ENCODE measurements at regions not wholly inside any gene's neighbourhood (a gene's known extent, or its start where the extent isn't known, plus 50 kb on each side); places are given as distances from the start of the nearest gene placed in this dataset.

- no peaks in the 10 kb centered on the region for H3K9me3 ChIP-seq
- H3K4me3 ChIP-seq, result no peak overlapping the region
- no peaks in the 10 kb centered on the region for H3K36me3 ChIP-seq
These were observed 247.9 kb upstream of the MEF2C start for GRCh38 chr5:89130851-89131250.

GRCh38 chr5:89129941-89130340, 247.0 kb upstream of the MEF2C start:
- H3K36me3 ChIP-seq, result no peaks in the 10 kb centered on the region
- DNase-seq (ENCODE audit: extremely low spot score in 2 of 2), result no peak
- H3K4me3 ChIP-seq, result no peak overlapping the region
- TF ChIP-seq POLR2A (IDR thresholded peaks at IDR 0.05) (no peak), POLR2AphosphoS5 (IDR thresholded peaks at IDR 0.05; ENCODE audit: insufficient read depth in 1 of 2, low read depth in 1 of 2) (no peak), CTCF (IDR thresholded peaks at IDR 0.05) (no peak)
- H3K4me1 ChIP-seq, result no peaks in the 10 kb centered on the region
- no peaks in the 10 kb centered on the region for H3K9me3 ChIP-seq
- intact Hi-C loops (cut with DNase I), result no loop called here
- H3K27me3 ChIP-seq, result no peaks in the 10 kb centered on the region
- H3K27ac ChIP-seq, result no peak overlapping the region

More at GRCh38 chr5:89130851-89131250, 247.9 kb upstream of the MEF2C start:
- intact Hi-C loops (cut with DNase I), result no loop called here
- DNase-seq (ENCODE audit: extremely low spot score in 2 of 2), result no peak
- H3K27me3 ChIP-seq, result no peaks in the 10 kb centered on the region
- H3K4me1 ChIP-seq, result no peaks in the 10 kb centered on the region
- no peak overlapping the region for H3K27ac ChIP-seq
- TF ChIP-seq POLR2AphosphoS5 (IDR thresholded peaks at IDR 0.05; ENCODE audit: insufficient read depth in 1 of 2, low read depth in 1 of 2) (no peak), CTCF (IDR thresholded peaks at IDR 0.05) (no peak), POLR2A (IDR thresholded peaks at IDR 0.05) (no peak)

- Histone ChIP-seq H3K27ac (no peak overlapping the region), H3K27me3 (no peaks in the 10 kb centered on the region), H3K4me1 (no peaks in the 10 kb centered on the region), H3K36me3 (no peaks in the 10 kb centered on the region), H3K9me3 (no peaks in the 10 kb centered on the region), H3K4me3 (no peak overlapping the region)
- intact Hi-C loops (cut with DNase I), result no loop called here
- TF ChIP-seq POLR2A (IDR thresholded peaks at IDR 0.05) (no peak), CTCF (IDR thresholded peaks at IDR 0.05) (no peak), POLR2AphosphoS5 (IDR thresholded peaks at IDR 0.05; ENCODE audit: insufficient read depth in 1 of 2, low read depth in 1 of 2) (no peak)
- no peak for DNase-seq (ENCODE audit: extremely low spot score in 2 of 2)
These were observed 246.1 kb upstream of the MEF2C start for GRCh38 chr5:89128906-89129625.

- no peak for DNase-seq (ENCODE audit: extremely low spot score in 2 of 2)
- Histone ChIP-seq H3K4me1 (no peaks in the 10 kb centered on the region), H3K27ac (no peak overlapping the region), H3K27me3 (no peaks in the 10 kb centered on the region), H3K9me3 (no peaks in the 10 kb centered on the region), H3K36me3 (no peaks in the 10 kb centered on the region), H3K4me3 (no peak overlapping the region)
- intact Hi-C loops (cut with DNase I), result no loop called here
- no peak for TF ChIP-seq CTCF (IDR thresholded peaks at IDR 0.05)
- no peak for TF ChIP-seq POLR2A (IDR thresholded peaks at IDR 0.05)
- no peak for TF ChIP-seq POLR2AphosphoS5 (IDR thresholded peaks at IDR 0.05; ENCODE audit: insufficient read depth in 1 of 2, low read depth in 1 of 2)
These were observed 245.1 kb upstream of the MEF2C start for GRCh38 chr5:89128092-89128491.

GRCh38 chr5:89127191-89127590, 244.2 kb upstream of the MEF2C start:
- H3K27me3 ChIP-seq, result no peaks in the 10 kb centered on the region

More at GRCh38 chr5:89127191-89127590, 244.2 kb upstream of the MEF2C start:
- no peak for DNase-seq (ENCODE audit: extremely low spot score in 2 of 2)
- no peak overlapping the region for H3K4me3 ChIP-seq
- no peaks in the 10 kb centered on the region for H3K9me3 ChIP-seq
- no peak for TF ChIP-seq POLR2AphosphoS5 (IDR thresholded peaks at IDR 0.05; ENCODE audit: insufficient read depth in 1 of 2, low read depth in 1 of 2)
- TF ChIP-seq POLR2A (IDR thresholded peaks at IDR 0.05), result no peak
- no peak for TF ChIP-seq CTCF (IDR thresholded peaks at IDR 0.05)
- no peaks in the 10 kb centered on the region for H3K36me3 ChIP-seq
- no peaks in the 10 kb centered on the region for H3K4me1 ChIP-seq
- intact Hi-C loops (cut with DNase I), result no loop called here
- no peak overlapping the region for H3K27ac ChIP-seq
